Small intestine (tissue), 7 donors: ENCODE measurements at regions not wholly inside any gene's neighbourhood (a gene's known extent, or its start where the extent isn't known, plus 50 kb on each side); places are given as distances from the start of the nearest gene placed in this dataset.

Experiments
- DNase-seq, 2 donors: peaks; one replicate each; pipeline versions ENCODE4 v3.0.0 to v3.0.0-alpha.2; 2013
- FAIRE-seq: peaks from 2 replicates; lab custom pipeline; 2012; peaks lifted over from hg19 to GRCh38; lab: Jason Lieb, UNC
- H3K27ac ChIP-seq, 3 donors: one replicate each; pipeline ENCODE4 v1.5.1; 2013; ENCODE audit warnings: low read length in 2 of 3, mild to moderate bottlenecking in 2 of 3, control low read depth in 1 of 3, inconsistent platforms in 1 of 3, low read depth in 1 of 3, moderate library complexity in 1 of 3
- H3K27me3 ChIP-seq, 3 donors: one replicate each; pipeline ENCODE4 v1.6.1; 2013; ENCODE audit warnings: low read length in 3 of 3, inconsistent platforms in 1 of 3; ENCODE audit not compliant: control insufficient read depth in 3 of 3, insufficient read depth in 3 of 3
- H3K36me3 ChIP-seq, 3 donors: one replicate each; pipeline ENCODE4 v1.6.1; 2013; ENCODE audit warnings: low read length in 3 of 3, inconsistent platforms in 1 of 3, low read depth in 1 of 3, mild to moderate bottlenecking in 1 of 3, moderate library complexity in 1 of 3; ENCODE audit not compliant: control insufficient read depth in 3 of 3, insufficient read depth in 2 of 3
- H3K4me1 ChIP-seq, 3 donors: one replicate each; pipeline ENCODE4 v1.6.1; 2013; ENCODE audit warnings: low read length in 2 of 3, inconsistent platforms in 1 of 3, low read depth in 1 of 3, mild to moderate bottlenecking in 1 of 3, moderate library complexity in 1 of 3; ENCODE audit not compliant: control insufficient read depth in 3 of 3, insufficient read depth in 2 of 3
- H3K4me3 ChIP-seq, 3 donors: one replicate each; pipeline ENCODE4 v1.5.1; 2013; ENCODE audit warnings: low read length in 3 of 3, control low read depth in 1 of 3, inconsistent platforms in 1 of 3, low read depth in 1 of 3, mild to moderate bottlenecking in 1 of 3, moderate library complexity in 1 of 3
- H3K9me3 ChIP-seq, 2 donors: one replicate each; pipeline ENCODE4 v1.6.1; 2013; ENCODE audit warnings: low read depth in 1 of 2, low read length in 1 of 2; ENCODE audit not compliant: control insufficient read depth in 2 of 2, insufficient read depth in 1 of 2
- WGBS, 3 donors: extraction: QIAGEN DNeasy Blood & Tissue Kit; methylation state at CpG; one replicate each; pipeline ENCODE4 v1.1.7; 2013; 5-methylcytosine and 5-hydroxymethylcytosine counted together
- donor health status: healthy with polysubstance abuse.
- donor health status: control.
- donor health status: control.
- donor health status: Bipolar disorder and iron deficiency.
- donor health status: healthy.

- no peak for FAIRE-seq
- 39 to 61% (median 53%) methylated on average over 1 of the region's 1 CpG for WGBS, 3 donors
- H3K27me3 ChIP-seq = no peaks in the 10 kb centered on the region
- H3K4me1 ChIP-seq = no peaks in the 10 kb centered on the region
- H3K27ac ChIP-seq = no peak overlapping the region
- peaks cover 0 to 19% of the 10 kb centered on the region in 2 donors for H3K9me3 ChIP-seq
- H3K4me3 ChIP-seq = no peak overlapping the region
- H3K36me3 ChIP-seq = no peaks in the 10 kb centered on the region
- no peak for DNase-seq
Measured at GRCh38 chr4:65777270-65777669, 107.0 kb upstream of the EPHA5 start.

GRCh38 chr4:65773636-65774035, 103.3 kb upstream of the EPHA5 start:
- H3K4me3 ChIP-seq = no peak overlapping the region
- DNase-seq (no peak), FAIRE-seq (no peak)
- peaks cover 0 to 25% of the 10 kb centered on the region in 2 donors for H3K9me3 ChIP-seq
- 89 to 91% (median 91%) methylated on average over 6 of the region's 6 CpGs for WGBS, 3 donors
- no peaks in the 10 kb centered on the region for H3K27me3 ChIP-seq
- H3K4me1 ChIP-seq = no peaks in the 10 kb centered on the region
- no peak overlapping the region for H3K27ac ChIP-seq
- H3K36me3 ChIP-seq = no peaks in the 10 kb centered on the region

- WGBS, 3 donors = 32 to 63% (median 55%) methylated on average over 2 of the region's 2 CpGs
- FAIRE-seq (no peak), DNase-seq (no peak)
- no peaks in the 10 kb centered on the region for H3K4me1 ChIP-seq
- no peaks in the 10 kb centered on the region for H3K27me3 ChIP-seq
- H3K27ac ChIP-seq = no peak overlapping the region
- H3K9me3 ChIP-seq = no peaks in the 10 kb centered on the region
- no peaks in the 10 kb centered on the region for H3K36me3 ChIP-seq
- H3K4me3 ChIP-seq = no peak overlapping the region
Measured at GRCh38 chr4:65747386-65747785, 77.1 kb upstream of the EPHA5 start.

DNA sequence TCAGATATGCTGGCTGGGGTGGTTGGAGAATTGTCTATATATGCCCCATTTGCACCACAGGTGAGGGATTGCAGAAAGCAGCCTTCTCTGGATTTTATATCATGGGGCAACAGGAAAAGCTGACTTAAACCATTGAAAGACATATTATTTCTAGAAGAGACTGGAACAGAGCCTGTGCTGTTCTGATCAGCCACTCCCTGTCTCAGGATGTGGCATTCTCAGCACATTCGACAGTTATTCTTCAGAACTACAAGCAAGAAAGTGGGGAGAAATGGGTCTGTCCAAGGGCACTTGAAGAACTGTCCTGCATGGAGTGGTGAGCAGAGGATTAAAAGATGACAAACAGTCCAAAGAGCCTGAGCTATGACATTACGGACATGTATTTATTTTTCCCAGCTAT, 67.8 kb upstream of the EPHA5 start:
- DNase-seq = no peak
- no peaks in the 10 kb centered on the region for H3K36me3 ChIP-seq
- H3K4me1 ChIP-seq = no peaks in the 10 kb centered on the region
- H3K9me3 ChIP-seq = no peaks in the 10 kb centered on the region
- H3K27me3 ChIP-seq = no peaks in the 10 kb centered on the region
- no peak for FAIRE-seq
- no peak overlapping the region for H3K27ac ChIP-seq
- WGBS, 3 donors = 76 to 79% (median 76%) methylated on average over 2 of the region's 2 CpGs
- H3K4me3 ChIP-seq = no peak overlapping the region

GRCh38 chr4:65737672-65738071, 67.4 kb upstream of the EPHA5 start:
- DNase-seq (no peak), FAIRE-seq (no peak)
- no peaks in the 10 kb centered on the region for H3K4me1 ChIP-seq
- 69 to 73% (median 71%) methylated on average over 4 of the region's 4 CpGs for WGBS, 3 donors
- no peaks in the 10 kb centered on the region for H3K9me3 ChIP-seq
- no peak overlapping the region for H3K4me3 ChIP-seq
- H3K36me3 ChIP-seq = no peaks in the 10 kb centered on the region
- no peak overlapping the region for H3K27ac ChIP-seq
- H3K27me3 ChIP-seq = no peaks in the 10 kb centered on the region

- DNase-seq = no peak
- WGBS, 3 donors = 53 to 75% (median 58%) methylated on average over 5 of the region's 5 CpGs
- Histone ChIP-seq H3K27ac (no peak overlapping the region), H3K27me3 (no peaks in the 10 kb centered on the region), H3K9me3 (peaks cover 0 to 2% of the 10 kb centered on the region in 2 donors), H3K4me1 (no peaks in the 10 kb centered on the region), H3K4me3 (no peak overlapping the region), H3K36me3 (no peaks in the 10 kb centered on the region)
- FAIRE-seq = no peak
Measured at GRCh38 chr4:65724973-65725372, 54.7 kb upstream of the EPHA5 start.
